ENCODE measurements at regions not wholly inside any gene's neighbourhood (a gene's known extent, or its start where the extent isn't known, plus 50 kb on each side); places are given as distances from the start of the nearest gene placed in this dataset.
A peak's percentile ranks its signal among the peaks of the same experiment; 100 is the strongest.

DNA sequence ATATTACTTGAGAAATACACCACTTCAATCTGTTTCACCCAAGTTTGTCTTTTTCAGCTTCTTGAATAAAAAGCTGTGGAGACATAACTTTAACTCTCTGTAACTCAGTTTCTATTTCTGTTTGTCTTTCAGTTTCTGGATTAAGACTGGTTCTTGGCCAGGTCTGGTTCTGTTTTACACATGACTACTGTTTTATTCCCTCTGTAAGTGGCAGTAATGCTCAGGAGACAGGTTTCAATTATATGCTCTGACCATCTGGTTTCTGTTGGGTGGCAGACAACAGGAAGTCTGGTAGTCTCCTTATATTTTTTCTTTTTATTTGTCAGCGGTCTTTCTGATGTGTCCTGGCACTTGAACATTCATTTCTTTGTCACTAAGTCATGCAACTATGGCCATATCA lies 102.9 kb downstream of the RPS29 start:
- TF ChIP-seq CTCF (IDR thresholded peaks at IDR 0.05) (no peak), POLR2A (IDR thresholded peaks at IDR 0.05) (no peak)
- 78% methylated on average over 1 of the region's 1 CpG for WGBS (ENCODE audit: insufficient coverage, low coverage, low lambda C conversion rate, missing lambda C conversion rate)
- H3K4me3 ChIP-seq, result no peak overlapping the region
- ATAC-seq (no peak), DNase-seq (no peak)
- peaks cover 0 to 29% (median 13%) of the 10 kb centered on the region in 4 donors for H3K4me1 ChIP-seq
- no peak overlapping the region for H3K27ac ChIP-seq
- intact Hi-C loops (cut with DNase I), result no loop called here
- no peaks in the 10 kb centered on the region for H3K9me3 ChIP-seq
- no peaks in the 10 kb centered on the region for H3K36me3 ChIP-seq
- no peaks in the 10 kb centered on the region for H3K27me3 ChIP-seq

DNA sequence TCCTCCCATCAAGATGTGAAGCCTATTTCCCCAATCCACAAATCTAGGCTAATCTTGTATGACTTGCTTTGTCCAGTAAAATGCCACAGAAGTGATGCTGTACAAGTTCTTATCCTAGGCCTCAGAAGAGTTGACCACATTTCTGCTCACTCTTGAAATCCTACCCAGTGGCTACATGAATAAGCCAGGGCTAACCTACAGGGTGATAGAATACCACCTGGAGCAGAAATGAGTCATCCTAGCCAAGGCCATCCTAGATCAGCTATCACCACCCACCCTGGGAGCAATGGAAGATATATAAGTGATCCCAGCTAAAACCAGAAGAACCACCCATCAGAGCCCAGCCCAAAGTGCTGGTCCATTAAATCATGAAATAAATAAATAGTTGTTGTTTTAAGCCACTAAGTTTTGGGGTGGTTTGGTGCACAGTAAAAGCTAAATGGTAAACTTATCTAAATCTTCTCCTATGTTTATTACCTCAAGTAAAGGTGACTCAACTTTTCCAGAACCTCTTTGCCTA lies 105.1 kb downstream of the RPS29 start:
- Histone ChIP-seq H3K9me3 (no peaks in the 10 kb centered on the region), H3K36me3 (no peaks in the 10 kb centered on the region), H3K27ac (no peak overlapping the region), H3K27me3 (no peaks in the 10 kb centered on the region), H3K4me3 (no peak overlapping the region), H3K4me1 (peaks cover 0 to 31% (median 13%) of the 10 kb centered on the region in 4 donors)
- intact Hi-C loops (cut with DNase I), result no loop called here
- TF ChIP-seq POLR2A (IDR thresholded peaks at IDR 0.05) (no peak), CTCF (IDR thresholded peaks at IDR 0.05) (no peak)
- ATAC-seq (no peak), DNase-seq (no peak)

- Histone ChIP-seq H3K27ac (peak overlapping the region; percentile 35 to 84 (median 64)), H3K4me1 (peaks cover 0 to 27% (median 13%) of the 10 kb centered on the region in 4 donors), H3K9me3 (no peaks in the 10 kb centered on the region), H3K4me3 (no peak overlapping the region), H3K36me3 (no peaks in the 10 kb centered on the region), H3K27me3 (no peaks in the 10 kb centered on the region)
- TF ChIP-seq POLR2A (IDR thresholded peaks at IDR 0.05) (no peak), CTCF (IDR thresholded peaks at IDR 0.05) (no peak)
- DNase-seq (no peak), ATAC-seq (peak in 1 of 4 donors; percentile 17)
- intact Hi-C loops (cut with DNase I), result no loop called here
- WGBS (ENCODE audit: insufficient coverage, low coverage, low lambda C conversion rate, missing lambda C conversion rate), result 89% methylated on average over 2 of the region's 3 CpGs
These were observed 106.0 kb downstream of the RPS29 start for GRCh38 chr14:49480053-49480760.

DNA sequence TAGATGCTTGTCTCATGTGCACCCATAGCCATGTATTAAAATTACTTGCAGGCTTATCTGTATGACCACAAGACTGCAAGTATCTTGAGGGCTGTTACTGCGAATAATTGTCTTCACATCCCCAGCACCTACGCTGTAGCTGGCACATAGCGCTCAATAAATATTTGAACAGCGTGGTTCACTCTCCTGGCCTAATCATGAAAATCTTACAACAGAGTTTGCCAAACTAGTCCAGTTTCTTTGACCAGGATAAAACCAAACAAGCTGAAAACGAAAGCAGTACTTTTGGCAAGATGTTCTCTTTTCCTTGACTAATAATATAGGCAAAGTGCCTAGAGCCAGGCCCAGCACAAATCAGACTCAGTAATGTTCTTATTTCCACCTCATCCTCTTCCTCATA lies 106.7 kb downstream of the RPS29 start:
- H3K27me3 ChIP-seq, result no peaks in the 10 kb centered on the region
- no peaks in the 10 kb centered on the region for H3K9me3 ChIP-seq
- peaks cover 0 to 21% (median 10%) of the 10 kb centered on the region in 4 donors for H3K4me1 ChIP-seq
- H3K36me3 ChIP-seq, result no peaks in the 10 kb centered on the region
- DNase-seq (peak in 2 of 3 donors; percentile 35 to 69), ATAC-seq (peak; percentile 94 to 99 (median 96))
- no peak overlapping the region for H3K4me3 ChIP-seq
- TF ChIP-seq POLR2A (IDR thresholded peaks at IDR 0.05), result no peak
- intact Hi-C loops (cut with DNase I), result no loop called here
- peak overlapping the region; percentile 35 to 84 (median 64) for H3K27ac ChIP-seq
- 54% methylated on average over 5 of the region's 5 CpGs for WGBS (ENCODE audit: insufficient coverage, low coverage, low lambda C conversion rate, missing lambda C conversion rate)

- no peaks in the 10 kb centered on the region for H3K36me3 ChIP-seq
- no peaks in the 10 kb centered on the region for H3K9me3 ChIP-seq
- H3K27me3 ChIP-seq, result no peaks in the 10 kb centered on the region
- intact Hi-C loops (cut with DNase I), result no loop called here
- no peak for DNase-seq
- 17% methylated on average over 3 of the region's 3 CpGs for WGBS (ENCODE audit: insufficient coverage, low coverage, low lambda C conversion rate, missing lambda C conversion rate)
- peak overlapping the region in 1 of 3 donors; percentile 24 for H3K27ac ChIP-seq
- TF ChIP-seq POLR2A (IDR thresholded peaks at IDR 0.05), result no peak
- no peak for TF ChIP-seq CTCF (IDR thresholded peaks at IDR 0.05)
- peaks cover 0 to 21% (median 10%) of the 10 kb centered on the region in 4 donors for H3K4me1 ChIP-seq
- ATAC-seq, result peak; percentile 34 to 52 (median 44)
- no peak overlapping the region for H3K4me3 ChIP-seq
These were observed 107.4 kb downstream of the RPS29 start for GRCh38 chr14:49478784-49479183.
